ENCODE measurements at regions not wholly inside any gene's neighbourhood (a gene's known extent, or its start where the extent isn't known, plus 50 kb on each side); places are given as distances from the start of the nearest gene placed in this dataset.

DNA sequence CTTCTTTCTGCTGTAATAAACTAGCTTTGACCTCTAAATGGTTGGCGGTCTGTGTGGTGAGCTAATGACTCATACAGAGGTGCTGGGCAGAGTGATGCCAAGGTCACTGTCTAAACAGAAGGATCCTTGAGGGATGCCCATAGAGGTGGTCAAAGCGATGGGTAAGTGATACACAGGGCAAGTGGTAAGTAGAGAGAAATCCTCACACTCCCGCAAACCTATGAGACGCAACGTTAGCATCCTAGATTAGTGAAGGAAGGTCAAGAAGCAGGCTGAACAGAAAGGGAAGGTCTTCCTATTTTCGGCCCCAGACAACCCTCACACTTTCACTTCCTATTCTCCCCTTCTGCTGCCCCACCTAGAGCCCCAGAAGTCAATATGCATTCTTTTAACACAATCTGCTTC is 65.6 kb upstream of the SESN3 start:
- no peak for TF ChIP-seq CTCF (IDR thresholded peaks at IDR 0.05)
- TF ChIP-seq POLR2A (IDR thresholded peaks at IDR 0.05), result no peak

Measured in ovary (tissue), 3 donors.